ENCODE measurements at regions not wholly inside any gene's neighbourhood (a gene's known extent, or its start where the extent isn't known, plus 50 kb on each side); places are given as distances from the start of the nearest gene placed in this dataset.
"Not testable (repeated sequence)": the region's sequence is repeated elsewhere in the genome, so short reads cannot be mapped to it uniquely, and the experiment has no call there.

DNA sequence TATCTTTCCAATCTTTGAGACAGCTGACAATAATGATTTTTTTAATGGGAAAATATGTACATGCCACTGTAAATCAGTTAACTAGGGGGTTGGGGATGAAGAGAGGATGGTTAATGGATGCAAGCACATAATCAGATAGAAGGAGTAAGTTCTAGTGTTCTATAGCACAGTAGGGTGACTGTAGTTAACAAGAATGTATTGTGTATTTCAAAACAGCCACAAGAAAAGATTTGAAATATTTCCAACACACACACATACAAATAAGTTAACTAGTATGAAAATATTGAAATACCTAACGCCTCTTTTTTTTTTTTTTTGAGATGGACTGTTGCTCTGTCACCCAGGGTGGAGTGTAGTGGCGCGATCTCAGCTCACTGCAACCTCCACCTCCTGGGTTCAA is 153.4 kb upstream of the SALL4 start:
- DNase-seq, result no peak

DNA sequence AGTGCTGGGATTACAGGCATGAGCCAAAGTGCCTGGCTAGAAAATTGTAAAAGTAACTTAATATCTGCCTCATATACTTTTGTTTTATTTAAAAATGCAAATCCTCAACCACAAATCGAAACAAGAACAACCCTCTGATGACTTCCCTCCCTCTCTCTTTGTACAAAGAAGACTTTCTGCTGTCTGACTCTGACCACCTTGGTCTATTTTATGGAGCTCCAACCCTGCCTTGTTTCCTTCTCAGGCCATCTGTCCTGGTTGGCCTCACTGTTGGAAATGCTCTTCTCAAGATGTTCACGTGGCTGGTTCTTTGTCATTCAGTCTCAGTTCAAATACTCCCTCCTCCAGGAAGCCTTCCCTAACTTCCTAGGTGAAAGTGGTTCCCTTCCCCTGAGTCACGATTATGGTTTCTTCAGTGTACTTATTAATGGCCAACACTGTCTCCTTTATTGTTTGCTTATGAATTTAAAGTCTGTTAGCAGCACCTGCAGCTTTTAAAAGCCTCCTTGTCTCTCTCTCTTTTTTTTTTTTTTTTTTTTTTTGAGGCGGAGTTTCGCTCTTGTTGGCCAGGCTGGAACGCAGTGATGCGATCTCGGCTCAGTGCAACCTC is 151.5 kb upstream of the SALL4 start:
- DNase-seq, result no peak

DNA sequence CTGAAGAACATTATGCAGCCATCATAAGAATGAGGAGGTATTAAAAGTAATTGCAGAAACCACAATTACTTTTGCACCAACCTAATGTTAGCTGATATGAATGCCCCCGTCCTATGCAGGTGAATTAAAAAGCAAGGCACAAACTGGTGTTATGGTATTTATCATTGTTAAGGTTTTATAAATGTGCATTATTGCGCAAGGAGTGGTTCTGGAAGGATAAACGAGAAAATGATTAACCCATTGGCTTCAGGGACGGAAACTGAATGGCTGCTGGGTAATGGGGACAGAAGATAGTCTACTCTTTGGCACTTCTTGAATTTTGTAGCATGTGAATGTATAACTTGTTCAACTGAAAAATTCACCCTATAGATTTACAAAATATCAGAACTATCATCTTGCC is 148.6 kb upstream of the SALL4 start:
- DNase-seq, result no peak

DNA sequence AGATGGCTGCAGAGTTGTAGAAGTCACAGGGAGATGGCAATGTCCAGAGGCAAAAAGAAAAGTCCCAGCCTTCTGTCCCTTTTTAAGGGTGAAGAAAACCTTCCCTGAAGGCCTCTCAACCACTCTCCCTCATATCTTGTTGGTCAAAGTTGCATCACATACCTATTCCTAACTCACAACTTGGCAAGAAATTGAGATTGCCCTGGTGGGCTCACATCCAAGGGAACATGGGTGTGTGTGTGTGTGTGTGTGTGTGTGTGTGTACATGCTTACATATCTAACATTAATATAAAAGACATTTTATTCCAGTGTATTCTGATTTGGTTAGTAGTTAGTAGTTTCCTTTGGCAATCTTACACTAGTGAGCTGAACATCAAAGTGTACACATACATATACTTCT is 144.3 kb upstream of the SALL4 start:
- DNase-seq, result no peak

DNA sequence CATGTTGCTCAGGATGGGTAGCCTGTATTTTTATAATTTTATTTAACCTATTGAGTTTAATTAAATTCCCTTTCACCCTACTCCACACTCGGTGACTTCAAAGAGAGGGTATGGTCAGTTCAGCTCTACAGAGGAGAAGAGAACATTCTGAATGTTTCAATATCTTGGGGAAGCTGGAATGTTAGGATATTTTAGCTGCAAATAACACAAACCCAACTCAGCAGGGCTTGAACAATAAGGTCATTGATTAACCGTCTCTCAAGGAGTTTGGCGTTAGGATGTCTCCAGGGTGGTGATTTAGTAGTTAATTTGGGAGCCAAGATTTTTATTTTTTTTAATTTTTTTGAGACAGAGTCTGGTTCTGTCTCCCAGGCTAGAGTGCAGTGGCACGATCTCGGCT is 143.6 kb upstream of the SALL4 start:
- no peak for DNase-seq

DNA sequence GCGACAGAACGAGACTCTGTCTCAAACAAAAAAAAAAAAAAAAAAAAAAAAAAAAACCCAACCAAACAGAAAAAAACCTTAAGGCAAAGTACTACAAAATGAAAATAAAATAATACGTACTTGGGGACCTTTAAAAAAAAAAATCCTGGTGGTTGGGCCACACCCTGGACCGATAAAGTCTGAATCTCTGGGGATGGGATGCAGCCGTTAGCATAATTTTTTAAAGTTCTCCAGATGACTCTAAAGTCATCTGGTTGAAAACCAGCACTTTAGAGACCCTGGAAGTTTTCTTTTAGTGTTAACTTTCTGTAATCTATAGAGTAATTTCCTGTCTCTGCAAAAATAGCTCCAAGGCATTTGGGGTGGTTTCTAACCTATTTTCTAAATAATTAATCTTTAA is 142.9 kb upstream of the SALL4 start:
- DNase-seq, result no peak

DNA sequence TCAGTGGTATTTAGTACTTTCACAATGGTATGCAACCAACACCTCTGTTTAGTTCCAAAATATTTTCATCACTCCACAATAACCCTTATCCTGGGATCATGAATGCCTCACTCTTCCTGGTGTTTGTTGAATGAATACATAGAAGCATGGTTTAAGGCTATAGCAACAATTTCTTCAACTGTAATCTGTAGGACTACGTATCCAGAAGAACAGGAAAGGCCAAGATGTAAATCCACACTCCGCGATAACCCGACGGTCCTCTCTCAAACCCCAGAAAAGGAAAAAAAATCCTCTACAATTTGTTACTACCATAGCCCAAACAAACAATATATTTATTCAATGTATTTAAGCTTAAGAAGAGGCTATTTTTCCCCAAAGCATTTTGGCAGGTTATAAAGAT is 141.4 kb upstream of the SALL4 start:
- no peak for DNase-seq

DNA sequence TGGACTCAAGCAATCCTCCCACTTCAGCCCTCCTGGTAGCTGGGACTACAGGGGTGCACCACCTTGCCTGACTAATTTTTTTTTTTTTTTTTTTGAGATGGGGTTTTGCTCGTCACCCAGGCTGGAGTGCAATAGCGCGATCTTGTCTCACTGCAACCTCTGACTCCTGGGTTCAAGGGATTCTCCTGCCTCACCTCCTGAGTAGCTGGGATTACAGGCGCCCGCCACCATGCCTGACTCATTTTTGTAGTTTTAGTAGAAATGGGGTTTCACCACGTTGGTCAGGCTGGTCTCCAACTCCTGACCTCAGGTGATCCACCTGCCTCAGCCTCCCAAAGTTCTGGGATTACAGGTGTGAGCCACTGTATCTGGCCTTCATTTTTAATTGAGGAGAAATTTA is 141.0 kb upstream of the SALL4 start:
- DNase-seq, result not testable (repeated sequence)

DNA sequence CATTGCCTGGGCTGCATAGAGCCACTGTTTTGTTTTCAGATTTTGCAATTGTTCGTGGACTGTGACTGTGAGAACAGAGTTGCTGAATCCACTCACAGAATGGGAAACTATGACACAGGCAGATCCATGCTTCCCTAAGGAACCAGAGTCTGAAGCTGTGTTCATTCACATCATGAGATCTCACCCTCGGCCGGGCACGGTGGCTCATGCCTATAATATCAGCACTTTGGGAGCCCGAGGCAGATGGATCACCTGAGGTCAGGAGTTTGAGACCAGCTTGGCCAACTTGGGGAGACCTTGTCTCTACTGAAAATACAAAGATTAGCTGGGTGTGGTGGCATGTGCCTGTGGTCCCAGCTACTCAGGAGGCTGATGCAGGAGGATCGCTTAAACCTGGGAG is 139.2 kb upstream of the SALL4 start:
- DNase-seq, result no peak

DNA sequence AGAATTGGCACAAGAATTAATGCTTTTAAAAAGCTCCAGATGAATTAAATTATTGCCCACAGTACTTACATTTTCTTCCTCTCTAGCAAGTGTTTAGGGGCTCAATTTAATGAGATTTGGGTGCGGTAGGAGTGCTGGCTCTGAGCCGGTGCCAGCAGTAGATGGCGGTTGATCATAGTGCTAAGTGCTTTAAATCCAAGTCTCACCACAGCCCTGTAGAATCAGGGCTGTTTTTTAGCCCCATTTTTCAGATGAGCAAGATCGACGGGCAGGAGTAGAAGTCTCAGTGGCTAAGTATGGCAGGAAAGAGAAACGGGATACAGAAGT is 136.9 kb upstream of the SALL4 start:
- DNase-seq, result no peak

DNA sequence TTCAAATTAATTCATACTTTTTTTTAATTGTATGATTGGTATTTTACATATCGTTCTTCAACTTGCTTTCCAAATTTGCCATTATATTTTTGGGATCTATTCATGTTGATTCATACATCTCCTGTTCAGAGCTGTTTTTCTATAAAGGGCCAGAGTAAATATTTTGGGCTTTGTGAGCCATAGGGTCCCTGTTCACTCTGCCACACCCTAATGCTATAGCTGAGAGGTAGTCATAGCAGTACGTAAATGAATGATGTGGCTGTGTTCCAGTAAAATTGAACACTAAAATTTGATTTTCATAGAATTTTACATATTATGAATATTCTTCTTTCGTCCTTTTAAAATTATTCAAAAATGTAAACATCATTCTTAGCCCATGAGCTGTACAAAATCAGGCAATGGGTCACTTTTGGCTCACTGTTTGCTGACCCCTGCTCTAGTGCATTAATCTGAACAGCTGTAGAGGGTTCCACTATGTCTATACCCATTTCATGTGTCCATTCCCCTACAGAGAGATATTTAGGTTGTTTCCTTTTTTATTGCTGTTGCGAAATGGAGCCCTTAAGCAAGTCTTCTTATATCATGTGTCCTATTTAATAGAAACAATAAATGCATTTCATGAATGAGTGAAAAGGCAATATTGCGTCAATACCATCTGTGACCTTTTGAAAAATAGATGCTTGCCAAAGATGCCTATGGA is 136.4 kb upstream of the SALL4 start:
- no peak for DNase-seq

DNA sequence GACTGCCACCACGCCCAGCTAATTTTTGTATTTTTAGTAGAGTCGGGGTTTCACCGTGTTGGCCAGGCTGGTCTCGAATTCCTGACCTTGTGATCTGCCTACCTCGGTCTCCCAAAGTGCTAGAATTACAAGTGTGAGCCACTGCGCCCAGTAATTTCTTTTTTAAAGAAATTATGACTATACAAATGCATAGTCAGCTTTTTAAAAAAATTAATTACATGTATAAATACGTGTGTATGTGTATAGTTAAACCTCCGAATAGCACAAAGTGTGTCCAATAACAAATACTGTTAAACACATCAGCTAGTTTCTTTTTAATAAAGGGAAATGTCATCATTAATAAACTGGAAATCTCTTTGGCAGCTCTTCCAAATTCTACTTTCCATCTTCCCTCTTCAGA is 135.5 kb upstream of the SALL4 start:
- no peak for DNase-seq

DNA sequence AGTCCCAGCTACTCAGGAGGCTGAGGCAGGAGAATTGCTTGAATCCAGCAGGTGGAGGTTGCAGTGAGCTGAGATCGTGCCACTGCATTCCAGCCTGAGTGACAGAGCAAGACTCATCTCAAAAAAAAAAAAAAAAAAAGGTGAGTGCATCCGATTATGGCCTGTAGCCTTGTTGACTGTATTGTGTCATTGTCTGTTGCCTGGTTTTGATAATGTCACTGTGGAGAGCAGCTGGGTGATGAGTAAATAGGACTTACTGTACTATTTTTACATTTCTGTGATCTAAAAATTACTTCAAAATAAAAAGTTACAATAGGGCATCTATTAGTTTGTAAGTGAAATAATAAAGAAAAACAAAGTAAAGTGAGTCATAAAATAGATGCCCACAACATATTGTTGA is 134.1 kb upstream of the SALL4 start:
- DNase-seq, result no peak

DNA sequence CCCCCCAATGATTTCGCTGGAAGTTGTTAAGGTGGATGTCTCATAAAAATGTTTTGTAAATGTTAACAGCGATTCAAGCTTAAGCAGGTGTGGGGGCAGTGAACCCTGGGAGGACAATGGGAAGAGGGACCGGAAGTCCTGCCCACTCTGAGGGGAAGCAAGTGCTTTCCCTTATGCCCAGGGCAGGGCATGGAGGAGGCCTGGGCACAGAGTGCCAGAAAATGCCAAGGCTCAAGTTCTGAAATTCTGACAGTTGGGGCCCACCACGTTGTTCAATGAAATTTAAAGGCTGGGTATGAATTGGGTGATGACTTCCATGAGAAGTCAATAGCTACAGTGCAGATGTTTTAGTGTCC is 132.7 kb upstream of the SALL4 start:
- no peak for DNase-seq

DNA sequence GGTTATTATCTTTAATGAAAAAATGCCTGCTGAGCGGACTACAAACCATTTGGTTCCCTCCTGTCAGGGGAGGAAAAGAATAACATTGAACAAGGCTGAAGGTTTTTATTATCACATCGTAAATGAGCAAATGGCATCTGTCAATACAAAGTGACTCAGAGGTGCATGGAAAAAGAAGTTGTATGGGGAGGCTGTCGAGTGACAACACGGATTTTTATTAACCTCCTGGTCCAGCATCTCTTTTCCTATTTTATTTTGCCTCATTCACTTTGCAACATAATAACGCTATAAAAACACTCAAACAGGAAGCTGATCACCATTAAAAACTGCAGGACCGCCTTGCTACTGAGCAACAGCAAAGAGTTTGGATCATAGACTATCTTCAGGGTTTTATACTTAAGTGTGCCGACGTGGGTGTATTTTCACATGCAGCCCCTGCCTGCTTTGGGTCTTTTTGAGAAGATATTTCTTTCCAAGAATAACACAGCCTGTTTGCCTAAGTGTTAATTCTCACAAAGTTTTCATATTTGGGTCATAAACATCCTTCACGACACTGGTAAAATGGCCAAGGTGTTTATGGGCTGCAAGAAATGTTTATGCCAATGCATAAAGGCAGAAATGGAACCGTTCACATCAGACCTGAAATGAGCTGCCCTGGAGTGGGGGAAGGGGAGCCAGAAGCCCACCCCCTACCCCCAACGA is 132.1 kb upstream of the SALL4 start:
- no peak for DNase-seq

DNA sequence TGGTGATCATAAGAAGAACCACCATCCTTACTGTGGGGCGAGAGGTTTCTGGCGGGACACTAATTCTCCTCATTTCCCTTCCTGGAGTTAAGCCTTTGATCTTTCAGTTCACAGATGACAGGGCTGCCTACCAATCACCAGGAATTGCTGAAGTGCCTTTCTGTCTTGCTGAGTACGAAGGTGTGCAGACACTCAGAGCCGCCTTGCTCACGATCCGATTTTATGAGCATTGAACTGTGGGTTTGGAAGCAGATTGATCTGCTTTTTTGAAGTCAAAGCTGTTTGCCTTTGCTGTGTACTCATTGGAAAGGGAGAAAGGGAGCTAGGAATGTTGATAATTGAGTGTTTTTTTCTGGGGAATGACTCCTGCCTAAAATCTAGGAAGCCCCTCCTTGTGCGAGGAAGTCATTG is 129.1 kb upstream of the SALL4 start:
- DNase-seq, result no peak

DNA sequence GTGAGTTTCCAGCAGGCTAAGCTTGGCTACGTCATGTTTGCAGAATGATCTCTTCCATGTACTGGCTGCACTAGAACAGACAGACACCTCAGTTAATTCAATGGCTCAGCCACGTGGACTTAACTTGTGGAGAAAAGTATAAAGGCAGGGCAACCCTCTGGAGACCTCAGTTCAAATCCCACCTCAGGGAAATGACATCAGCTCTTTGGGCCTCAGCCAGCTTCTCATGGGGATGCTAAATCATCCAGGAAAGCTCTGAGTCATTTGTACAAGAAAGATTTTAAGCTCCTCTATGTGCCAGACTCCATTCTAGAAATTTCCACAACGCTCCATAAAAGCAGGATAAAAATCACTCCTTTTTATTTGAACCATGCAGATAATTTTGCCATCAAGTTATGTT is 128.5 kb upstream of the SALL4 start:
- DNase-seq, result no peak

DNA sequence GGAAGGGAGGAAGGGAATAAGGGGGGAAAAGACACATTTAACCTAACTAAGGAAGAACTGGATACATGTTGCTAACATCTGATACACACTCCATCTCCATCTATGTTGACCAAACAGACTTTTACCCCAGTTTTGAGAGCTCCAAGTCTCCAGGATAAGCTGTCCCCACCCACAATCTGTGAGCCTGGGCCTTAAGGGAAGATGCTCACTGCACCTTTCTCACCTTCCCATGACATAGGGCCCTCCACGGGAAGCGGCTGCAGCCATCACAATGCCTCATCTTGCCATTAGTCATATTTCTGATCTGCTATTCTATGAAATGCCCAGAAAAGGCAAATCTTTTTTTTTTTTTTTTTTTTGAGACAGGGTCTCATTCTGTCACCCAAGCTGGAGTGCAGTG is 126.6 kb upstream of the SALL4 start:
- DNase-seq, result no peak

DNA sequence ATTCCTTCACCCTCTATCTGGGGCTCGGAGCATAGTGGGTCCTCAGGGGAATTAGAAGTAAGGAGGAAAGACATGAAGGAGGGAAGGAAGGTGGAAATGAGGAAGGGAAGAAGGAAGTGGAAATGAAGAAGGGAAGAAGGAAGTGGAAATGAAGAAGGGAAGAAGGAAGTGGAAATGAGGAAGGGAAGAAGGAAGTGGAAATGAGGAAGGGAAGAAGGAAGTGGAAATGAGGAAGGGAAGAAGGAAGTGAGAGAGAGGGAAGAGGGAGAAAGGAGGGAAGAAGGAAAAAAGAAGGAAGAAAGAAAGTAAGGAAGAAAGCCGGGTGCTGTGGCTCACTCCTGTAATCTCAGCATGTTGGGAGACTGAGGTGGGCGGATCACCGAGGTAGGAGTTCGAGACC is 125.6 kb upstream of the SALL4 start:
- DNase-seq, result not testable (repeated sequence)

DNA sequence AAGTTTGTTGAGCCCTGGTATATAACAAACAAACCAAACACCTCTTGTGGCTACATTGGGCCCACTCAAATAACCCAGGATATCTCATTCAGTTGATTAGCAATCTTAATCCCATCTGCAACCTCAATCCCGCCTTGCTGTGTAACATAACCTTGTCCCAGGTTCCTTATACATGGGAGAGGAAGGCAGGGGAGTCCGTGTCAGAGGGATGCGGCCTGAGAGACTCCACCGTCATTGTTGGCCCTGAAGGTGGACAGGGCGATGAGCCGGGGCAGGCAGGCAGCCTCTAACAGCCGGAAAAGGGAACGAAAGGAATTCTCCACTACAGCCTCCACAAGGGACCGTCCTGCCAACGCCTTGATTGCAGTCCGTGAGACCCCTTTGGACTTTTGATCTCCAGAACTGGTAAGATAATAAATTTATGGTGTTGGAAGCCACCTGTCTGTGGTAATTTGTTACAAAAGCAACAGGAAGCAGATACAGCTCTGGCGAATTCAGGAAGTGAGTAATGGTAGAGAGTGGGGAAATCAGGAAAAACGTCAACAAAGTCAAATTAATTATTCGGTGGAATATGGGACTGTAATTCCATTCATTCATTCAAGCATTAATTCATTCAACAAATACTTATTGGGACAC is 124.5 kb upstream of the SALL4 start:
- DNase-seq, result no peak

DNA sequence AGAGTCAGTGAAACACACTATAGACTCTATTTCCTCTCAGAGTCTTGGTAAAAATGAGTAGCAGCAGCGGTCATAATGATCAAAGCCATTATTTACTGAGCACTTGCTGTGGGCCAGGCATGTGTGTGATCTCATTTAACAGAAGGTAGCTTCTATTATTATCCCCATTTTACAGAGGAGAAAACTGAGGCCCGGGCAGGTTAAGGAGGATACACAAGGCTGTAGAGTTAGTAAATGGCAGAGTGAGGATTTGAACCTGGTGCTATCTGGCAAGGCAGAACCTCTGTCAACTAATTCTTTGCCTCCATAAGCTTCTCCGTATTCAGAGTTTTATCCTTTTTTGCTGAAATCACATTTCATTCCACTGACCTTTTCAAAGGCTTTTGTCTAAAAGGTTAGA is 122.2 kb upstream of the SALL4 start:
- DNase-seq, result no peak

DNA sequence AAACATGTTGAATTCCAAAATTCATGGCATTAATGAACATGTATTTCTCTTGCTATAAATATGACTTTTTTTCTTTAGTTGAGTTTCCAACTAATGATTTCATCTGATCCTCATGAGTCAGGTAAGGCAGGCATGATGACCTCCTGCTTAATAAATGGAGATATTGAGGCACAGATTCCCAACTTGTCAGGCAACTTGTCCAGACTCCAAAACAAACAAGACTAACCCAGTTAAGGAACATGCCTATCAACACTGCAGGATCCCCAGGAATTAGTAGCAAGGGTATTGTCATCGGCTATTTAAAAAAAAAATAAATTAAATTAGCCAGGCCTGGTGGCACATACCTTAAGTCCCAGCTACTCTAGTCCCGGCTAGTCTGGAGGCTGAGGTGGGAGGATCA is 121.3 kb upstream of the SALL4 start:
- DNase-seq, result no peak

DNA sequence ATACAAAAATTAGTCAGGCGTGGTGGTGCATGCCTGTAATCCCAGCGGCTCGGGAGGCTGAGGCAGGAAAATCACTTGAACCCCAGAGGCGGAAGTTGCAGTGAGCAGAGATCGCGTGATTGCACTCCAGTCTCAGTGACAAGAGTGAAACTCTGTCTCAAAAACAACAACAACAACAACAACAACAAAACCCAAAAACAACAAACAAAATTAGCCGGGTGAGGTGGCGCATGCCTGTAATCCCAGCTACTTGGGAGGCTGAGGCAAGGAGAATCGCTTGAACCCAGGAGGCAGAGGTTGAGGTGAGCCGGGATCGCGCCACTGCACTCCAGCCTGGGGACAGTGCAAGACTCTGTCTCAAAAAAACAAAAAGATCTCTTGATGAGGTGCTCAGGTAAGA is 120.5 kb upstream of the SALL4 start:
- DNase-seq, result not testable (repeated sequence)

DNA sequence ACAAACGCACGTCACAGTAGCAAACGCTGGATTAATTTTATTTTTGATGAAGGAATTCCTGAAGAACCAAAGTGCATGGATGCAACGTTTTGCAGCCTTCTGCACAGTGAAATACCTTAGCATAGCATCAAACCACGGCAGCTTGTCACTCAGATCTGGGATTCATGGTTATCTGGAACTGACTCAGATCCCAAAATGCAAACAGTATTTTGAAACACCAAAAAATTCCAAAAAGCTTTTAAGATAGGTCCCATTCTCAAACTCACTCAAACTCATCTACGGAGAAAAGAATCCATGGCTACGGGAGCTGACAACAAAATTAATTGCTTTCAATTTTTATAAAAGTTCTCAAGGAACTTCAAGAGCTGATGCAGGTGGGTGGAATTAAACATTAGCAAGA is 116.2 kb upstream of the SALL4 start:
- no peak for DNase-seq
